H1 (cell line): ENCODE measurements at regions not wholly inside any gene's neighbourhood (a gene's known extent, or its start where the extent isn't known, plus 50 kb on each side); places are given as distances from the start of the nearest gene placed in this dataset.
"Not testable (repeated sequence)": the region's sequence is repeated elsewhere in the genome, so short reads cannot be mapped to it uniquely, and the experiment has no call there.

Experiments
- CTCF ChIA-PET: fragments of 300-600 bp; sonication (Branson Sonifier 250); formaldehyde crosslinking; loops from one replicate; lab custom pipeline; 2021; ENCODE audit not compliant: partially characterized antibody; lab: Charles Lee
- POLR2A ChIA-PET: fragments of 300-600 bp; sonication (Branson Sonifier 250); formaldehyde crosslinking; loops from one replicate; lab custom pipeline; 2021; ENCODE audit warnings: inconsistent platforms; ENCODE audit not compliant: partially characterized antibody; lab: Charles Lee
- DNase-seq, 2 experiments: peaks; one replicate each; pipeline versions ENCODE4 v3.0.0 to v3.0.0-alpha.2; 2010 to 2022; ENCODE audit warnings: low spot score in 2 of 2, low read depth in 1 of 2, mixed read lengths in 1 of 2
- FAIRE-seq: peaks from 2 replicates; lab custom pipeline; 2011; peaks lifted over from hg19 to GRCh38; lab: Jason Lieb, UNC
- H2AFZ ChIP-seq: 2 replicates; pipeline ENCODE4 v1.8.1; 2012; ENCODE audit warnings: low read length, inconsistent platforms
- H2AK5ac ChIP-seq: 2 replicates; pipeline ENCODE4 v1.6.1; 2013; ENCODE audit warnings: low read depth, low read length
- H2BK120ac ChIP-seq: replicated peaks from 2 replicates; pipeline ENCODE3; 2013; ENCODE audit warnings: low read depth, low read length, inconsistent platforms
- H2BK12ac ChIP-seq: 2 replicates; pipeline ENCODE4 v1.6.1; 2013; ENCODE audit warnings: low read depth, low read length
- H2BK15ac ChIP-seq: 2 replicates; pipeline ENCODE4 v1.6.1; 2013; ENCODE audit warnings: low read length
- H2BK20ac ChIP-seq: 2 replicates; pipeline ENCODE4 v1.6.1; 2013; ENCODE audit warnings: low read length
- H2BK5ac ChIP-seq: 2 replicates; pipeline ENCODE4 v1.6.1; 2013; ENCODE audit warnings: low read depth, low read length
- H3K14ac ChIP-seq: 2 replicates; pipeline ENCODE4 v1.6.1; 2013; ENCODE audit warnings: inconsistent platforms; ENCODE audit not compliant: insufficient read length
- H3K18ac ChIP-seq: 2 replicates; pipeline ENCODE4 v1.6.1; 2013; ENCODE audit warnings: low read length; ENCODE audit errors: extremely low read depth
- H3K23ac ChIP-seq: 2 replicates; pipeline ENCODE4 v1.6.1; 2013; ENCODE audit warnings: inconsistent platforms; ENCODE audit not compliant: insufficient read length
- H3K23me2 ChIP-seq: 2 replicates; pipeline ENCODE4 v1.6.1; 2013; ENCODE audit warnings: low read depth, low read length
- H3K27ac ChIP-seq: 2 replicates; pipeline ENCODE4 v1.6.1; 2011; ENCODE audit warnings: low read depth, low read length, inconsistent platforms
- H3K27me3 ChIP-seq, 4 experiments: replicated peaks in 1 of 4; 1 replicate in 1 of 4; 2 replicates in 3 of 4; pipeline versions ENCODE4 v1.6.1 to v1.8.1; 2011 to 2013; ENCODE audit warnings: low read length in 3 of 4, mild to moderate bottlenecking in 3 of 4, inconsistent platforms in 2 of 4, mixed read lengths in 2 of 4, moderate library complexity in 1 of 4; ENCODE audit not compliant: control insufficient read depth in 3 of 4, insufficient read depth in 3 of 4; ENCODE audit errors: extremely low read depth in 1 of 4
- H3K36me3 ChIP-seq, 4 experiments: 2 replicates each; pipeline versions ENCODE4 v1.6.1 to v1.8.1; 2011 to 2013; ENCODE audit warnings: mild to moderate bottlenecking in 4 of 4, low read length in 3 of 4, moderate library complexity in 2 of 4, control low read depth in 1 of 4, inconsistent platforms in 1 of 4; ENCODE audit not compliant: insufficient read depth in 4 of 4, control insufficient read depth in 2 of 4
- H3K4ac ChIP-seq: replicated peaks from 2 replicates; pipeline ENCODE3; 2013; ENCODE audit warnings: low read length, low read depth, mixed read lengths, inconsistent platforms; ENCODE audit not compliant: insufficient read length
- H3K4me1 ChIP-seq, 4 experiments: replicated peaks in 1 of 4; 1 replicate in 1 of 4; 2 replicates in 3 of 4; pipeline versions ENCODE4 v1.6.1 to v1.8.1; 2011 to 2013; ENCODE audit warnings: low read length in 3 of 4, inconsistent platforms in 2 of 4, mixed read lengths in 1 of 4; ENCODE audit not compliant: insufficient read depth in 4 of 4, control insufficient read depth in 3 of 4
- H3K4me2 ChIP-seq, 2 experiments: 2 replicates each; pipeline versions ENCODE4 v1.6.1 to v1.8.1; 2011 to 2013; ENCODE audit warnings: low read depth in 2 of 2, low read length in 2 of 2, control low read depth in 1 of 2, inconsistent platforms in 1 of 2, mild to moderate bottlenecking in 1 of 2; ENCODE audit not compliant: insufficient read depth in 1 of 2
- H3K4me3 ChIP-seq, 4 experiments: fragments of 200-600, 300-600 bp in 1 of 4; sonication (generic), shearing (Covaris generic), sonication (Bioruptor Twin) in 1 of 4; 2 replicates each; pipeline versions ENCODE4 v1.5.1 to v1.8.1; 2011 to 2016; ENCODE audit warnings: low read length in 4 of 4, low read depth in 3 of 4, control low read depth in 2 of 4, inconsistent platforms in 2 of 4, mild to moderate bottlenecking in 2 of 4, mixed read lengths in 1 of 4, moderate library complexity in 1 of 4; ENCODE audit not compliant: insufficient read depth in 2 of 4; ENCODE audit errors: extremely low read depth in 1 of 4
- H3K56ac ChIP-seq: replicated peaks from 2 replicates; pipeline ENCODE3; 2013; ENCODE audit warnings: low read depth, mild to moderate bottlenecking, mixed read lengths, low read length, inconsistent platforms; ENCODE audit not compliant: insufficient read length
- H3K79me1 ChIP-seq: 2 replicates; pipeline ENCODE4 v1.6.1; 2013; ENCODE audit warnings: low read depth, low read length, control low read depth
- H3K79me2 ChIP-seq, 2 experiments: 2 replicates each; pipeline versions ENCODE4 v1.6.1 to v1.8.1; 2012 to 2013; ENCODE audit warnings: low read length in 2 of 2, mild to moderate bottlenecking in 2 of 2, inconsistent platforms in 1 of 2; ENCODE audit not compliant: insufficient read depth in 2 of 2, control insufficient read depth in 1 of 2
- H3K9ac ChIP-seq, 4 experiments: replicated peaks in 1 of 4; 1 replicate in 1 of 4; 2 replicates in 3 of 4; pipeline versions ENCODE4 v1.6.1 to v1.8.1; 2011 to 2013; ENCODE audit warnings: low read depth in 3 of 4, low read length in 3 of 4, control low read depth in 2 of 4, mild to moderate bottlenecking in 2 of 4, moderate library complexity in 2 of 4, inconsistent platforms in 1 of 4; ENCODE audit errors: extremely low read depth in 1 of 4
- H3K9me3 ChIP-seq, 2 experiments: 2 replicates each; pipeline versions ENCODE4 v1.6.1 to v1.8.1; 2012 to 2013; ENCODE audit warnings: mild to moderate bottlenecking in 2 of 2, moderate library complexity in 2 of 2, control low read depth in 1 of 2, inconsistent platforms in 1 of 2, low read depth in 1 of 2, low read length in 1 of 2, mixed read lengths in 1 of 2; ENCODE audit not compliant: insufficient read depth in 2 of 2
- H4K20me1 ChIP-seq, 2 experiments: replicated peaks in 1 of 2; 2 replicates each; pipeline versions ENCODE3 to v1.8.1; 2011 to 2013; ENCODE audit warnings: inconsistent platforms in 2 of 2, low read length in 2 of 2, mild to moderate bottlenecking in 1 of 2; ENCODE audit not compliant: insufficient read depth in 2 of 2, control insufficient read depth in 1 of 2
- H4K5ac ChIP-seq: 2 replicates; pipeline ENCODE4 v1.6.1; 2013; ENCODE audit warnings: low read length, low read depth, mixed read lengths, inconsistent platforms; ENCODE audit not compliant: insufficient read length
- H4K8ac ChIP-seq: 2 replicates; pipeline ENCODE4 v1.8.0; 2013; ENCODE audit warnings: mild to moderate bottlenecking, moderate library complexity, low read length, inconsistent platforms; ENCODE audit not compliant: insufficient read depth; ENCODE audit errors: extremely low read depth
- H4K91ac ChIP-seq: replicated peaks from 2 replicates; pipeline ENCODE3; 2013; ENCODE audit warnings: low read length, mixed read lengths, inconsistent platforms; ENCODE audit not compliant: insufficient read length
- CBX5 ChIP-seq: fragments of 300-800, 300-1000 bp; sonication (generic); IDR thresholded peaks from 2 replicates; pipeline ENCODE4 v1.7.1; 2016; ENCODE audit warnings: antibody characterized with exemption, low read length, low read depth
- RXRA ChIP-seq: IDR thresholded peaks from 2 replicates; pipeline ENCODE4 v1.6.1; 2011; ENCODE audit warnings: low read depth, mild to moderate bottlenecking, low read length, moderate library complexity; ENCODE audit not compliant: insufficient read depth
- TAF1 ChIP-seq: IDR thresholded peaks from 2 replicates; pipeline ENCODE4 v1.6.1; 2011; ENCODE audit warnings: mild to moderate bottlenecking, low read depth, low read length
- WGBS, 2 experiments: shearing (Covaris generic) in 1 of 2; methylation state at CpG; one replicate each; pipeline versions ENCODE4 v1.1.6 to v1.1.7; 2013 to 2015; ENCODE audit warnings: low lambda C conversion rate in 2 of 2, mixed read lengths in 2 of 2, inconsistent platforms in 1 of 2, low coverage in 1 of 2, missing lambda C conversion rate in 1 of 2; ENCODE audit not compliant: insufficient replicate concordance in 2 of 2, insufficient coverage in 1 of 2, insufficient read length in 1 of 2; ENCODE audit errors: extremely low coverage in 1 of 2, missing lambda C conversion rate in 1 of 2; 5-methylcytosine and 5-hydroxymethylcytosine counted together
- TF ChIP-seq, protein P1 (sequence below): IDR thresholded peaks from 2 replicates; pipeline ENCODE4 v1.6.1; 2012; ENCODE audit warnings: inconsistent platforms

DNA sequence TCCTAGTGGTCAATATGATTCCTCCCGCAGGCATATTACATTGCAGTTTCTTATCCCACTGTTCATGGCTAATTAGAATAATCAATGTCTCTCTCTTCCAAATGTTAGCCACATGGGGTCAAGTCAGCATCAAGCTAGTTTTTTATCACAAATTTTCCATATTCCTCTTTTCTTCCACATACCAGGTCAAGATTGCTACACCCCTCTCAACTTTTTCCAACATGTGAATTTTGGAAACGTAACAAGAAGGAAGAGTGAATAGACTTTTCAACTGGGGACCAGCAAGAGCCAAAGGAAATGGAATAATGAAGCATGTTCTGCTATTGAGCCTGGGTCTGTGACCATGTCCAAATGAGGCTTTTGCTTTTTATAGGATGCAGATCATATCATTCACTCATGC lies 65.1 kb downstream of the SOD2 start (continued):
- TF ChIP-seq, protein P1, sequence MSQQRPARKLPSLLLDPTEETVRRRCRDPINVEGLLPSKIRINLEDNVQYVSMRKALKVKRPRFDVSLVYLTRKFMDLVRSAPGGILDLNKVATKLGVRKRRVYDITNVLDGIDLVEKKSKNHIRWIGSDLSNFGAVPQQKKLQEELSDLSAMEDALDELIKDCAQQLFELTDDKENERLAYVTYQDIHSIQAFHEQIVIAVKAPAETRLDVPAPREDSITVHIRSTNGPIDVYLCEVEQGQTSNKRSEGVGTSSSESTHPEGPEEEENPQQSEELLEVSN, result no peak
- TF ChIP-seq TAF1 (no peak), RXRA (no peak), CBX5 (no peak)

DNA sequence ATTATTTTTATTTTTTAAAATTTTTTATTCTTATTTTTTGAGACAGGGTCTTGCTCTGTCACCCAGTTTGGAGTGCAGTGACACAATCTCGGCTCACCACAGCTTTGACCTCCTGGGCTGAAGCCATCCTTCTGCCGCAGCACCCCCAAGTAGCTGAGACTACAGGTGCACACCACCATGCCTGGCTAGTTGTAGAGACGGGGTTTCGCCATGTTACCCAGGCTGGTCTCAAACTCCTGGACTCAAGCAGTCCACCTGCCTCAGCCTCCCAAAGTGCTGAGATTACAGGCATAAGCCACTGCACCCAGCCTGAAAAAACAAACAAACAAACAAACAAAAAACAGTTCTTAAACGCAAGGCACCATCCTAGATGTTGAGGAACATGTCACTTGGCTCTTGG lies 66.5 kb downstream of the SOD2 start:
- POLR2A ChIA-PET, H3K27me3 ChIP-seq, H3K27ac ChIP-seq, DNase-seq, H3K9ac ChIP-seq, FAIRE-seq, H3K14ac ChIP-seq, H3K4ac ChIP-seq, H2AK5ac ChIP-seq, H3K79me1 ChIP-seq, H3K4me1 ChIP-seq, H4K8ac ChIP-seq, H2BK20ac ChIP-seq, H4K91ac ChIP-seq, CTCF ChIA-PET, H3K79me2 ChIP-seq, H2BK5ac ChIP-seq, H3K23me2 ChIP-seq, H3K4me2 ChIP-seq, H3K23ac ChIP-seq, H2BK120ac ChIP-seq, H3K56ac ChIP-seq, H2BK12ac ChIP-seq, H4K5ac ChIP-seq, H4K20me1 ChIP-seq, H2BK15ac ChIP-seq, H2AFZ ChIP-seq, H3K36me3 ChIP-seq, H3K18ac ChIP-seq, H3K4me3 ChIP-seq: not testable (repeated sequence)
- 89% methylated on average over 5 of the region's 5 CpGs; no CpG with 5 or more reads in 1 of the 2 experiments for WGBS, 2 experiments
- H3K9me3 ChIP-seq, result peaks cover 43 to 65% of the 10 kb centered on the region in 2 experiments
